Mucosa of rectum (tissue), 2 donors: ENCODE measurements at regions not wholly inside any gene's neighbourhood (a gene's known extent, or its start where the extent isn't known, plus 50 kb on each side); places are given as distances from the start of the nearest gene placed in this dataset.
"Not testable (repeated sequence)": the region's sequence is repeated elsewhere in the genome, so short reads cannot be mapped to it uniquely, and the experiment has no call there.

Experiments
- H3K27ac ChIP-seq, 2 donors: one replicate each; pipeline ENCODE4 v1.7.0; 2013; ENCODE audit warnings: inconsistent platforms in 2 of 2, low read depth in 2 of 2, low read length in 2 of 2
- H3K27me3 ChIP-seq, 2 donors: one replicate each; pipeline ENCODE4 v1.7.0; 2013; ENCODE audit warnings: low read length in 2 of 2; ENCODE audit not compliant: control insufficient read depth in 2 of 2, insufficient read depth in 2 of 2
- H3K36me3 ChIP-seq, 2 donors: one replicate each; pipeline ENCODE4 v1.7.0; 2013; ENCODE audit warnings: low read length in 2 of 2; ENCODE audit not compliant: control insufficient read depth in 2 of 2, insufficient read depth in 2 of 2
- H3K4me1 ChIP-seq, 2 donors: one replicate each; pipeline ENCODE4 v1.7.0; 2013; ENCODE audit warnings: low read length in 2 of 2, mild to moderate bottlenecking in 1 of 2; ENCODE audit not compliant: control insufficient read depth in 2 of 2, insufficient read depth in 2 of 2
- H3K4me3 ChIP-seq, 2 donors: one replicate each; pipeline ENCODE4 v1.7.0; 2013; ENCODE audit warnings: low read length in 2 of 2
- H3K9ac ChIP-seq, 2 donors: one replicate each; pipeline ENCODE4 v1.7.0; 2013; ENCODE audit warnings: low read length in 2 of 2, low read depth in 1 of 2, mild to moderate bottlenecking in 1 of 2
- H3K9me3 ChIP-seq, 2 donors: one replicate each; pipeline ENCODE4 v1.7.0; 2013; ENCODE audit warnings: low read length in 2 of 2; ENCODE audit not compliant: control insufficient read depth in 2 of 2
- donor health status: healthy.
- donor health status: Normal muscosa, but diverticular disease.

DNA sequence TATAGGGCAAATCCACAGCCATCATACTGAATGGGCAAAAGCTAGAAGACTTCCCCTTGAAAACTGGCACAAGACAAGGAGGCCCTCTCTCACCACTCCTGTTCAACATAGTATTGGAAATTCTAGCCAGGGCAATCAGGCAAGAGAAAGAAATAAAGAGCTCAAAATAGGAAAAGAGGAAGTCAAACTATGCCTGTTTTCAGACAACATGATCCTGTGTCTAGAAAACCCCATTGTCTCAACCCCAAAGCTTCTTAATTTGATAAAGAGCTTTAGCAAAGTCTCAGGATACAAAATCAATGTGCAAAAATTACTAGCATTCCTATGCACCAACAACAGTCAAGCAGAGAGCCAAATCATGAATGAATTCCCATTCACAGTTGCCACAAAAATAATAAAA lies 160.3 kb downstream of the CXXC4 start:
- Histone ChIP-seq H3K4me3 (no peak overlapping the region), H3K9ac (no peak overlapping the region)

DNA sequence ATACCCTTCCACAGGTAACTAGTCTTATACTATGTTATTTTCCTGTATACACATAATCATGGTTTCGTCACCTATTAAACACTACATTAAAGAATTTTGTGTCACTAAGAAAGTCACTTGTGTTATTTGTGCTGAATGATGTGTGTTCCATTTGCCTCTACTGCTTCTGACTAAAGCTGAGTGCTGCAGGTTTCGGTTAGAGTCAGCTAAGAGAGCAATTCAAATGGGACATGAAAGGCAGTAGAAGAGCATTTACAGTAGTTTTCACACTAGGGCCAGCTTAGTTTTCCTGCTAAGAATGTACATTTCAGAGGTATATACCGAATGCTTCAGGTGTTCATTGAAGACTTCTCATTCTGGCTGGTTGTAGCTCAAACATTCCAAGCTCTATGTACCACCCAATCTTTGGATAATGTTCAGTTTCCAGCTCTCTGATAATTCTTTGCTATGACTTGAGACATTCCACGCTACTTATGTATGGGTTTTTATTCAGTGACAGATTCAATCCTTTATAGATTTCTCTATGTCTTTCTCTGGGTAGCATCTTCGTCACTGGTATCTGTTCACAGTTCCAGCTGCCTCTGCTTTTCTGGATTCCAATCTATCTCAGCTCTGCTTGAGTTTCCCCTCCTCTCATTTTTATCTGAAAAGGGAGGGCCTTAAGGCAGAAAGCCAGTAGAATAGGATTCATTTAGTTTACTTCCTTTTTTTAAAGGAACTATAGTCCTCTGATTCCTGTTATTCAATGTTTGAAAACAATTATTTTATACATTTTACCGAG lies 164.4 kb downstream of the CXXC4 start:
- Histone ChIP-seq H3K9ac (no peak overlapping the region), H3K4me1 (no peaks in the 10 kb centered on the region), H3K4me3 (no peak overlapping the region), H3K9me3 (no peaks in the 10 kb centered on the region), H3K27ac (no peak overlapping the region), H3K27me3 (no peaks in the 10 kb centered on the region), H3K36me3 (no peaks in the 10 kb centered on the region)

More for the DNA sequence above, 160.3 kb downstream of the CXXC4 start:
- H3K27me3 ChIP-seq, result no peaks in the 10 kb centered on the region
- no peaks in the 10 kb centered on the region for H3K9me3 ChIP-seq
- no peaks in the 10 kb centered on the region for H3K36me3 ChIP-seq
- no peak overlapping the region for H3K27ac ChIP-seq
- H3K4me1 ChIP-seq, result no peaks in the 10 kb centered on the region

DNA sequence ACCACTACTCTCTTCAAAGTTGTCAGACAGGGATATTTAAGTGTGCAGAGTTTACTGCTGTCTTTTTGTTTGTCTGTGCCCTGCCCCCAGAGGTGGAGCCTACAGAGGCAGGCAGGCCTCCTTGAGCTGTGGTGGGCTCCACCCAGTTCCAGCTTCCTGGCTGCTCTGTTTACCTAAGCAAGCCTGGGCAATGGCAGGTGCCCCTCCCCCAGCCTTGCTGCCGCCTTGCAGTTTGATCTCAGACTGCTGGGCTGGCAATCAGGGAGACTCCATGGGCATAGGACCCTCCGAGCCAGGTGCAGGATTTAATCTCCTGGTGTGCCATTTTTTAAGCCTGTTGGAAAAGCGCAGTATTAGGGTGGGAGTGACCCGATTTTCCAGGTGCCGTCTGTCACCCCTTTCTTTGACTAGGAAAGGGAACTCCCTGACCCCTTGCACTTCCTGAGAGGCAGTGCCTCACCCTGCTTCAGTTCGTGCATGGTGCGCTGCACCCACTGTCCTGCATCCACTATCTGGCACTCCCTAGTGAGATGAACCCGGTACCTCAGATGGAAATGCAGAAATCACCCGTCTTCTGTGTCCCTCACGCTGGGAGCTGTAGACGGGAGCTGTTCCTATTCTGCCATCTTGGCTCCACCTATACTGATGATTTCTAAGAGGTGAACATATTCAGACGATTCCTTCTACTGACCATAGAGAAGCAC lies 167.6 kb downstream of the CXXC4 start:
- not testable (repeated sequence) for H3K9me3 ChIP-seq, H3K4me3 ChIP-seq, H3K27ac ChIP-seq, H3K4me1 ChIP-seq, H3K27me3 ChIP-seq, H3K9ac ChIP-seq, H3K36me3 ChIP-seq

DNA sequence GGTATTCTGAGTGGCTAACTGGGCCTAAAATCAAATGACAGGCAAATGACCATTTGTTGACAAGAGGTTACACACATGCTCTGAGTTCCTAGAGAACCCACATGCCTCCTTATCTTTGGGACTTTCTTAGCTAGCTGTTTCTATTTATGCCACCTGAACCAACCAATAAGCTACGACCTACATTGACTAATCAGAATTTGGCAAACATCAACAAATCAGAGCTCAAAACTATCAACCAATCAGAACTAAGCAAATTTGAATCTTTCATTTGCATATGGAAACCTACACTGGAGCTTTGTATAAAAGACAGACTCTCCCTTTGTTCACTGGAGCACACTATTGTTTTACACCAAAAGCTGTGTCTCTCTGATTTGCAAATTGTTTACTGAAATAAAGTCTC lies 192.0 kb downstream of the CXXC4 start:
- Histone ChIP-seq H3K27me3 (no peaks in the 10 kb centered on the region), H3K27ac (no peak overlapping the region), H3K36me3 (no peaks in the 10 kb centered on the region), H3K9ac (no peak overlapping the region), H3K4me1 (no peaks in the 10 kb centered on the region), H3K9me3 (no peaks in the 10 kb centered on the region), H3K4me3 (no peak overlapping the region)

DNA sequence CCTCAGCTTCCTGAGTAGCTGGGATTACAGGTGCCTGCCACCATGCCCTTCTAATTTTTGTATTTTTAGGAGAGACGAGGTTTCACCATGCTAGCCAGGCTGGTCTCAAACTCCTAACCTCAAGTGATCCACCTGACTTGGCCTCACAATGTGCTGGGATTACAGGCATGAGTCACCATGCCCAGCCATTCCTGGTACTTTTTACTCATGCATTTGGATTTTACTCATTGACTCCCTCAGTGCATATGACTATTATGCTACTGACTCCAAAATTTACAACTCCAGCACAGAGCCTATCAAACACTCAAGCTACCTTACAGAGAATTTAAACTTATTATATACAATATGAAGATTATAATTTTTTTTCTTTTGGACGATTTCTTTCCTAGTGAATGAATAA lies 199.9 kb downstream of the CXXC4 start:
- no peak overlapping the region for H3K9ac ChIP-seq
- H3K4me1 ChIP-seq, result no peaks in the 10 kb centered on the region
- H3K36me3 ChIP-seq, result no peaks in the 10 kb centered on the region
- H3K27me3 ChIP-seq, result no peaks in the 10 kb centered on the region
- H3K27ac ChIP-seq, result no peak overlapping the region
- no peaks in the 10 kb centered on the region for H3K9me3 ChIP-seq
- H3K4me3 ChIP-seq, result no peak overlapping the region

DNA sequence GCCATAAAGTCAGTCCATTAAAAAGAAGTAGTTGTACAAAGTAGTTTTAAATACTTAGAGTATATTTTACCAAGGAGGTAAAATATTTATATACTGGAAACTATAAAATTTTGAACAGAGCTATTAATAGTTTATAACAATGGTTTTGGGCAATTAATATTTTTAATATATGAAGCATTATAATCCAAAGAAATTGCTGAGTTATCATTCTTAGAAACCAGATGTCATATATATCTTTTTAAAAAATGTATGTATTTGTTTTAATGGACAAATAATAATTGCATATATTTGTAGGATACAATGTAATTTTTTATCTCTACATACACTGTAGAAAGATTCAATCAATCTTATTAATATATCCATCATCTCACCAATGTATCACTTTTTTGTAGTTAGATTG lies 207.8 kb downstream of the CXXC4 start:
- Histone ChIP-seq H3K36me3 (no peaks in the 10 kb centered on the region), H3K4me3 (no peak overlapping the region), H3K4me1 (no peaks in the 10 kb centered on the region), H3K27me3 (no peaks in the 10 kb centered on the region), H3K9ac (no peak overlapping the region), H3K9me3 (no peaks in the 10 kb centered on the region), H3K27ac (no peak overlapping the region)

DNA sequence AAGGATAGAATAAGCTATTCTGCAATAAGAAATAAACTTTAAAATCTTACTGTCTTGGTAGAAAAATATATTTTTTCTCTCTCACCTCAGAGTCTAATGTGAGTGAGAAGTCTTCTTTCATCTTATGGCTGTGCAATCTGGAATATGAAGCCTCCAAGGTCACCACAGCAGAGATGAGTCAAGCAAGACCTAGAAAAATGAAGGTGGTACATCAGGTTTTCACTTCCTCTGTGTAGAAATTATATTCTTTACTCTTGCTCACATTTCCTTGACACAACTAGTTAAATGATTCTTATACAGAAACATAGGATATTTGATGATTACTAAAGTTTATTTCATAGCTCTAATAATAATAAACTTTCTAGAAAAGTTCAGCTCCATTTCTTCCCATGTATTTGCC lies 211.4 kb downstream of the CXXC4 start:
- H3K27me3 ChIP-seq, result no peaks in the 10 kb centered on the region
- H3K4me3 ChIP-seq, result no peak overlapping the region
- no peaks in the 10 kb centered on the region for H3K9me3 ChIP-seq
- H3K27ac ChIP-seq, result no peak overlapping the region
- H3K4me1 ChIP-seq, result no peaks in the 10 kb centered on the region
- no peaks in the 10 kb centered on the region for H3K36me3 ChIP-seq
- H3K9ac ChIP-seq, result no peak overlapping the region

DNA sequence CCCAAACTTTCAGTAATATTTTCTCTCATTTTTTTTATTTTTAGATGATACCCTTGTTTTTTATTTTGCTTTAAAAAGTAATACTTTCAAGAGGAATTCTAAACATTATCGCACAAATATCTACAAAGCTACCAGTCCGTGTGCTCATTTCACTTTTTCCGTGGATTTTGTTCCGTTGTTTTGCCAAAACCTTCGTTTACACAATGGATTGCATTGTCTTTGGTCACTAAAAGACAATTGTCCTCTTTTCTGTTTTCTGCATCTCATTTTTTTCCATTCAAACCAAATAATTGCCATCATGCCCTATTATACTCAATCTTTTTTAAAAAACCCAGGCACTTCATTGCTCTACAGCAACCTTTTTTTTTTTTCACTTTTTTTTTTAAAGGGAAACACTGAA lies 214.9 kb downstream of the CXXC4 start:
- Histone ChIP-seq H3K27ac (no peak overlapping the region), H3K4me1 (no peaks in the 10 kb centered on the region), H3K9me3 (no peaks in the 10 kb centered on the region), H3K36me3 (no peaks in the 10 kb centered on the region), H3K9ac (no peak overlapping the region), H3K4me3 (no peak overlapping the region), H3K27me3 (no peaks in the 10 kb centered on the region)

DNA sequence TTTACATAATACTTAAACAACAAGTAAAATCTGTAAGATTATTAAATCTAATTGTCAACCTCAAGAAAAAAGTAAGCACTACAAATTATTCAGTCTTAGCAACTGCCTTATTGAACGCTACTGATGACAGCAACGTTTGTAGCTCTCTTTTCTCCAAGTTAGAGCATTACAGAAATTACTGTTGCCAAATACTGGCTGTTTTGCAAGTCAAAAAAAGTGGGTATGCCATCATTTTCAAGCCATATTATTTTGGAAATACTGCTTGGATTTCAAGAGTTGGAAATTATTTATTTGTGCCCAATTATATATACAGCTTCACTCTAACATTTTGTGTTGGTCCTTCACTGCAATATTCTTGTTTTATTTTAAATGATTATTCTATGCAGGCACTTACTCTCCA lies 221.7 kb downstream of the CXXC4 start:
- no peaks in the 10 kb centered on the region for H3K4me1 ChIP-seq
- H3K27ac ChIP-seq, result no peak overlapping the region
- no peaks in the 10 kb centered on the region for H3K36me3 ChIP-seq
- no peak overlapping the region for H3K9ac ChIP-seq
- H3K27me3 ChIP-seq, result no peaks in the 10 kb centered on the region
- no peak overlapping the region for H3K4me3 ChIP-seq
- H3K9me3 ChIP-seq, result no peaks in the 10 kb centered on the region

DNA sequence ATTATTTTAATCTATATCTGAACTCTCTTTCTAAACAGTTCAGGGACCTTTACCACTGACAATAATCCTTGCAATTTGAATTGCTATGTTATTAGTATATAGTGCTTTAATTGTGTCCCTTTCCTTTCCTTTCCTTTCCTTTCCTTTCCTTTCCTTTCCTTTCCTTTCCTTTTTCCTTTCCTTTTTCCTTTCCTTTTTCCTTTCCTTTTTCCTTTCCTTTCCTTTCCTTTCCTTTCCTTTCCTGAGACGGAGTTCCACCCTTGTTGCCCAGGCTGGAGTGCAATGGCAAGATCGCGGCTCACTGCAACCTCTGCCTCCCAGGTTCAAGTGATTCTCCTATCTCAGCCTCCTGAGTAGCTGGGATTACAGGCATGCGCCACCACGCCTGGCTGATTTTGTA lies 225.1 kb downstream of the CXXC4 start:
- H3K27ac ChIP-seq, H3K36me3 ChIP-seq, H3K4me1 ChIP-seq, H3K9me3 ChIP-seq, H3K4me3 ChIP-seq, H3K27me3 ChIP-seq, H3K9ac ChIP-seq: not testable (repeated sequence)
